Hepatocyte (in vitro differentiated cells): ENCODE measurements at regions not wholly inside any gene's neighbourhood (a gene's known extent, or its start where the extent isn't known, plus 50 kb on each side); places are given as distances from the start of the nearest gene placed in this dataset.

ENCODE experiments used
- EZH2phosphoT487 ChIP-seq: fragments of 200-600 bp; sonication (generic); IDR thresholded peaks from one replicate; pipeline ENCODE4 v1.6.1; 2018; ENCODE audit warnings: antibody characterized with exemption, mild to moderate bottlenecking, low read depth, moderate library complexity; ENCODE audit not compliant: unreplicated experiment, severe bottlenecking
- TF ChIP-seq, protein P1 (sequence below): fragments of 200-600 bp; sonication (generic); IDR thresholded peaks from 2 replicates; pipeline ENCODE4 v1.5.1; 2016; ENCODE audit warnings: antibody characterized with exemption, mild to moderate bottlenecking; ENCODE audit not compliant: poor library complexity

GRCh38 chr2:14891546-14891945, 259.0 kb downstream of the LRATD1 start:
- TF ChIP-seq, protein P1, sequence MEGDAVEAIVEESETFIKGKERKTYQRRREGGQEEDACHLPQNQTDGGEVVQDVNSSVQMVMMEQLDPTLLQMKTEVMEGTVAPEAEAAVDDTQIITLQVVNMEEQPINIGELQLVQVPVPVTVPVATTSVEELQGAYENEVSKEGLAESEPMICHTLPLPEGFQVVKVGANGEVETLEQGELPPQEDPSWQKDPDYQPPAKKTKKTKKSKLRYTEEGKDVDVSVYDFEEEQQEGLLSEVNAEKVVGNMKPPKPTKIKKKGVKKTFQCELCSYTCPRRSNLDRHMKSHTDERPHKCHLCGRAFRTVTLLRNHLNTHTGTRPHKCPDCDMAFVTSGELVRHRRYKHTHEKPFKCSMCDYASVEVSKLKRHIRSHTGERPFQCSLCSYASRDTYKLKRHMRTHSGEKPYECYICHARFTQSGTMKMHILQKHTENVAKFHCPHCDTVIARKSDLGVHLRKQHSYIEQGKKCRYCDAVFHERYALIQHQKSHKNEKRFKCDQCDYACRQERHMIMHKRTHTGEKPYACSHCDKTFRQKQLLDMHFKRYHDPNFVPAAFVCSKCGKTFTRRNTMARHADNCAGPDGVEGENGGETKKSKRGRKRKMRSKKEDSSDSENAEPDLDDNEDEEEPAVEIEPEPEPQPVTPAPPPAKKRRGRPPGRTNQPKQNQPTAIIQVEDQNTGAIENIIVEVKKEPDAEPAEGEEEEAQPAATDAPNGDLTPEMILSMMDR = no peak
- TF ChIP-seq EZH2phosphoT487 = no peak
